Activated CD4-positive, CD25-positive, alpha-beta regulatory T cell treated with anti-CD3 and anti-CD28 coated beads, Interleukin-2, amount 50 U/mL, for 24 hours (primary cell): ENCODE measurements at regions not wholly inside any gene's neighbourhood (a gene's known extent, or its start where the extent isn't known, plus 50 kb on each side); places are given as distances from the start of the nearest gene placed in this dataset.

Source experiments
- ATAC-seq, 2 donors: fragments of 150-1000 bp; cut with Tn5 transposase; one replicate each; pipeline ENCODE4 v1.10.0; 2021; ENCODE audit warnings: mild to moderate bottlenecking in 1 of 2, moderate library complexity in 1 of 2

DNA sequence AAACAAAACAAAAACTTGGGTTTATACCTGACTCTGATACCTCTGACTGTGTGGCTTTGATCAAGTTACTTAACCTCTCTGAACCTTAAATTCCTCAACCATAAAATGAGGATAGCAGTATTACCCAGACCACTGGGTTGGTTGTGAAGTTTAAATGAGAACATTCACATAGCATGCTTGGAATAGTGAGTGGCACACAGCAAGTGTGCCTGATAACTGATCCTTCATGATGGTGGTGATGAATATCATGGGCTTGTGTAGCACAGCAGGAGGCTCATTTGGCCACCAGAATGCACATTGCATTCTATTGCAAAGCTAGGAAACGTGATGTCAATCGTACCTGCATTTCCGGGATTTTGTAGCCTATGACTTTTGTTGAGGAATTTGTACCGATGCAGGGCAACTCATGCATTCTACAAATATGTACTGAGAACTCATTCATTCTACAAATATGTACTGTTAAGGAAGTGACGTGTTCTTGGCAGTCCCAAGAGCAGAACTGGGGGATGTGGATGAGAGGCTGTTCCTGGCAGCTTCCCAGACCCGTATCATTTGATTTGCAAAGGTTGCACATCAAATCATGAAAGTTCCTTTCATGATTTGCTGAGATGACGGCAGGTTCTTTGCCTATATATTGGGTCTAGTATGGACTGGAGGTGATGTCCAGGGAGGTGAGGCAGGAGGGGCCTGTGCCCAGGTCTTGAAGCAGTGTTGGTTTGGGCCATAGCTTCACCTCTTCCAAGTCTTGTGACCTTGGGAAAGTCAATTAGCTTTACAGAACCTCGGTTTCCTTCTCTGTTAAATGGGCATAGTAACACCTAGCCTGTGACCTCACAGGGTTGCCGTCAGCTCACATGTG, 94.6 kb upstream of the SMNDC1 start:
- ATAC-seq, result no peak

DNA sequence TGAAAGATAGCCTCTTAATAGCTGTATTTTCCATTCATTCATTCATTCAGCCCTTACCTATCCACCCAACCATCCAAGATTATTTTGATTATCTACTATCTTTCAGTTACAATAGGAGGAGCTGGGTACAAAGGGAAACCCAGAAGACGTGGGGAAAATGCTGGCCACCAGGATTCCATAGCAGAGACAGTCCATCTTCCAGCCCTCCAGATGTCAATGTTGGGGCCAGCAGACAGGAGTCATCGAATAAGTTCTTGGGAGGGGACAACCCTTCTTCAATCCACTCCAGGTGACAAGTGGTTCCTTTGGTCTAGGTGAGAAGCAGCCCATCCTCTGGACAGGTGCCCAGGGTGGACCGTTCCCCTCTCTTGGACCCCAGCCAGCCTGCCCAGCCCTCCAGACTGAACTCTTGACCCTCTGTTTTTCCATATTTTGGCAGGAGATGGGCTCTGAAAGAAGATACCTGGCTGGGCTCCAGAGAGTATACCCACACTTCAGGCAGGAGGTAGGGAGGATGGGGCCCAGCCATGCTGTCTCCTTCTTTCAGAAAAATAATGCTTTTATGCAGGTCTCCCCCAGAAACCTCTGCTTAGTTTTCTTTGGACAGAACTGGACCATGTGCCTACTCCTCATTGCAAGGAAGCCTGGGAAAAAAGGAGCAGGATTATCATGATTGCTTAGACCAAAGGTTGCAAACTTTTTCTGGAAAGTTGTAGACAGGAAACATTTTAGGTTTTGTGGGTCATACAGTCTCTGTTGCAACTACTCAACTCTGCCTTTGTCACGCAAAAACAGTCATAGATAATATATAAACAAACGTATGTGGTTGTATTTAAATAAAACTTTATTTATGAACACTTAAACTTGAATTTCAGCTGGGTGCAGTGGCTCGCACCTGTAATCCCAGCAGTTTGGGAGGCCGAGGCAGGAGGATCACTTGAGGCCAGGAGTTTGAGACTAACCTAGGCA, 95.5 kb upstream of the SMNDC1 start:
- ATAC-seq, result no peak

DNA sequence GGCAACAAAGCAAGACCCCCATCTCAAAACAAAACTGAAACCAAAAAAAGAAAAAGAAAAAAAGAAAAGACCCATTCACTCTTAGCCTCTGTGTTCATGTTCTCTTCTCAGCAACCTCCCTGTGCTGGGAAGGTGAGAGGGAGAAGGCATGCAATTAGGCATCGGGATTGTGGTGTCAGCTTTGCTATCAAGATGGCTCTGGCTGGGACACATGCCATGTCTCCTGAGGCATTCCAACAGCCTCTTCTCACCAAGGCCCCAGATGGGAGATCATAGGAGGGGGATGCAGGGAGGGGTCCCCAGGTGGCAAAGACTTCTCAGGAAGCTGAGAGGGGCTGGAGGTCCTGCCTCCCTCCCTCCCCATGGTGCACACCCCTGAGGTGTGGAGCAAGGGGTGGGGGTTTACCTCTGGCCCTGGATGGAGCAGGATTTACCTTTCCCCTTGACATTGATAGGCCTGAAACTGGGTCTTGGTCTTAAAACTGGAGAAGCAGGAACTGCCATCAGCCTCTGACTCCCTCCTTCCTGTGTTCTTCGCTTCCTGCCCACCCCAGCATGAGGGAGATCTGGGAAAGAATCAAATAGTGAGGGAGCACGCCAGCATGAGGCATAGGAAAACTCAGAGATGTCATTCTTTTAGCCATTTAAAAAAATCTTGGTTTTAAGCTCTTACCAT, 96.2 kb upstream of the DUSP5 start:
- ATAC-seq, result no peak

DNA sequence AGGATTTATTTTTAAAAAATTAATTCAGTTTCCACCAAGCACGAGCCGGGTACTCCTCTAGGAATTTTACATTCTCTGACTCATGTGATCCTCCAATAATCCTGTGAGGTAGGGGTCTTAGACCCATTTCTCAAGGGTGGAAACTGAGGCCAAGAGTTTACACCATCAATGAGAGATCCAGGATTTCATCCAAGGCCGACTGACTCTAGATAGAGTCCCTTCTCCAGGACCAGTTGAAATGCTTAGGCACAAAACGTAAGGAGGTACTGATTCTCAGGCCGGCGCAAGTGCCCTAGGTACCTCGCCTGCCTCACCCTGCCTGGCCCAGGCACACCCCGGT, 95.7 kb upstream of the DUSP5 start:
- no peak for ATAC-seq

DNA sequence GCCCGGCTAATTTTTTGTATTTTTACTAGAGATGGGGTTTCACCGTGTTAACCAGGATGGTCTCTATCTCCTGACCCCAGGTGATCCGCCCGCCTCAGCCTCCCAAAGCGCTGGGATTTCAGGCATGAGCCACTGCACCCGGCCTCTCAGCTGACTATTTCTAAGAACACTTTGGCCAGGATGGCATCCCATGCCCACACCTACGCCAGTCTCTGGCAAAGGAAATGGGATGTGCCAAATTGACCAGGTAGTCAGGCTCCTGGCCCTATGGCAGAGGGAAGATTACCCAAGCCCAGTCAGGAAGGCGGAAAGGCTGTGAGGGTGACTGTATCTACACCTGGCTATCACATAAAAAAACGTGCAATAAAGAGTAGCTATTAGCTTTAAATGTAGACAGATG, 94.1 kb upstream of the DUSP5 start:
- ATAC-seq, result no peak

DNA sequence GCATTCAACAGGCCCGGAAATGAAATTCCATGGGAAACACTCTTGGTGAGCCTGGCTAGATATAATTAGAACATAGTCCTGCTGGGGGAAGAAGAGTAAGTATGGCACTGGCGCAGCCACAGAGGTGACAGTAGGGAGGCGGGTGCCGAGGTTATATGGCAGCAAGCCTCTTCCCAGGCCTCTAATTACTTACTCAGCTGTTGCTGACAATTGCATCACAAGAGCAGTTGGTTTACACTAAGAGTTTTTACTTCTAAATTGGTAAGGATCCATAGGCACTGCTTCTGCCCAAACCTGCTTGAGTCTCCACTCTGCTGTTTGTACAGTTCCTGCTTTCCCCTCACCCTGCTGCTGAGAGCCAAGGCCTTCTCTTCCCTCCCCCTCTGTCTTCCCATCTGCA, 93.3 kb upstream of the DUSP5 start:
- ATAC-seq, result no peak

DNA sequence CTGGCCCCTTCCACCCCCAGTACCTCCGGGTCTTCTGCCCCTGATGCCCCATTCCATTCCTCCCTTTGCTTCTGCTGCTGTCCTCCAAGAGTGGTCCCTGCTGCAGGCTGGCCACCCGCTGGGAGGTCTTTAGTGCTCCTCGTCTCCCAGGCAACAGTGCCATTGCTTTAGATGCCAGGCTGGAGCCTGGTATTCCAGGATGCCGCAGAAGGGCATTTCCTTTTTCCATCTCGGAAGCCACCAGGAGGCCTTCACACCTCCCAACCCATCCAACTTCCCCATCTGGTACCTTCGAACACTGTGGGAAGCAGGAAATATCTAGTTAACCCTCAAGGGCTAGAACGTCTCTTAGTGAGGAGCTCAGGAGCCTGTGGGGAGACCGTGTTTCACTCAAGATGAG, 92.9 kb upstream of the DUSP5 start:
- ATAC-seq, result no peak

DNA sequence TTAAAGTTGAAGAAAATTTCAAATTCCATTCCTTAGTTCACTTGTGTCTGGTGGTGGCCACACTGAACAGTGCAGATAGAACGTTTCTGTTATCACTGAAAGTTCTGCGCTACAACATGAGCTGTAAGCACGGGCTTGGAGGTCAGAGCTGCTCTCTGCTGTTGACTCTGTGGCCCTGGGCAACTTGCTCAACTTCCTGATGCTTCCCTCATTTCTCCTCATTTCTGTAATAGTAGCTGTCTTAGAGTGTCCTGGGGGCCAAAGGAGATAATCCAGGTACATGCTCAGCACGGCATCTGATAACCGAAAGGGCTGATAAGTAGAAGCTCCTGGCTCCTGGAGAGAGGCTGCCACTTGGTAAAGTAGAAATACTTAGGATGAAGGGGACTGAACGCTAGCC, 92.3 kb upstream of the DUSP5 start:
- no peak for ATAC-seq

DNA sequence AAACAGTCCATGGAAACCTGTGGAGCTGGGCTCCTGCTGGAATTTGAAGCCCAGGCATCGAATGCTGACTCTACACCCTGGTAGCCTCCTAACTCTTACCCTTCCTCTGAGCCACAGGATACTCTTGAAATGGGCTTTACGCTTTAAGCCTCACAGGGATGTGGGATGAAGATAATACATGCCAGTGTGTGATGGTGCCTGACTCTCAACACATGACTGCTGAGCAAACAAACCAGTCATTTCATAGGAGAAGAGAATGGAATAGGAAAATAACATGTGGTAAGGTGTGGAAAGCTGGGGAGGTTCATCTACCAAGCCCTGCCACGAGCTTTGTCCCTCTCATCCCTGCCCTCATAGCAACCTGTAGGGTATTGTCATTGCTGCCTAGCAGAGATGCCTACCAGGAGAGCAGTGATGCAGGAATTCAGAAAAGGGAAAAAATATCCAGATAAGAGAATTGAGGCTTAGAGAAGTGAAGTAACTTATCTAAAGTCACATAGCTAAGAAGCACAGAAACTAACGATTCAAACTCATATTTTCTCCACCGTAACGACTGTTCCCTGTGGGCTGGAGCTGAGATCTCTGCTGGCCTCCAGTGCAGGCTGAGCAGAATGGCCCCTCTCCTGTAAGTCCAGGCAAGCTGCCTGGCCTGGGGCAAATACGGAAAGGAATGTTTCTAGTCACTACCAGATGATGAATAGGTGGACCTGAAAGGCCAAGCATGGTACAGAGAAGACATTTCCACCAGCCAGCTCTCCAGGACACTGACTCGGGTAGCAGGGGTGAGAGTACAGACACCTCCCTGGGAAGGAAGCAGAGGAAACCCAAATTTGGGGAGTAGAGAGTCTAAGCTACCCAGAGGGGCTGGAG, 90.2 kb upstream of the DUSP5 start:
- ATAC-seq, result no peak

DNA sequence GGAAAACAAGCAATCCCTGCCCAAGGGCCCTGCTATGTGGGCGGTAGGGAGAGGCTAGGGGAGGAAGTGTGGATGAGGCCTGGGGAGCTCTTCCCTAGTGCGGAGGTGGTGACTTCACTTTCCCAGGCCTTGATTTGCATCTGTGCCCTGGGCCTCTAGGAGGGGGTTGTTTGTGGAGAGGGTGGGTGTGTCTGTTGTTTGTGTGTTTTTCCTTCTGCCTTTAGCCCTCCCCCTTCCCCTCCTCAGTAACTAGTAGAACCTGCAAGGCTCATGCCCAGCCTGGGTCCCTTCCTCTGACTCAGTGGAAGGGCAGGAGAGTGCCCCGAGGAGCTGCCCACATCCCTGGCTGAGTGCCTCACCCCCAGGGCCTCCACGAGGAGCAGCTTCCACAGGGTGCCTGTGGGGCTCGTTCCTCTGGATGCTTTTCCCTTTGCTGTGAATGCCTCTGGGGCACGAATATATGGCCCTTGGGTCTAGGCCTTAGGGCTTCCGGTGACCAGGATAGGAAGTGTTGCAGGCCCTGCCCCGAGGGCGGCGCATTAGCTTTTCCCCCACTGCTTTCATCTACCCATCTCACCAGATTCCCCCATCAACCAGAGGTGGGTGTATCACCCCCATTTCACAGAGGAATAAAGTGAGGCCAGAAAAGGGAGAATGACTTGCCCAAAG, 89.4 kb upstream of the DUSP5 start:
- ATAC-seq, result no peak

DNA sequence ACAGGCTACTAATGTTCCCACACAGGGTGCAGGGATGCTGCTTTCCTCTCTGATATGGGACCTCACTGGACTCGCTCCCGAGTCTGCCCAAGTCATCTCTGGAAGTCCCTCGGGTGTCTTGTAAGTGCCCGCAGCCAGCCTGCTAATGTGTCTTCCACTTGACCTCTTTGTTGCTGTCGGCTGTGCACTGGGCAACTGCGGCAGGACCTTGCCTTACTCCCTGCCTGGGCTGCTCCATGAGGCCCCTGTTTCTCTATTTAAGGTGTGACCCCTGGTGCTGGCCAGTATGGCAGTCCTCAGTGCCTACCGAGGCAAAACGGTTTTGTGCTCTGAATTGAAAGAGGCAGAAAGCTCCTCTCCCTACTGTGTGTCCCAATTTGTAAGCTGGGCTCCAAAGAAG, 88.8 kb upstream of the DUSP5 start:
- no peak for ATAC-seq

DNA sequence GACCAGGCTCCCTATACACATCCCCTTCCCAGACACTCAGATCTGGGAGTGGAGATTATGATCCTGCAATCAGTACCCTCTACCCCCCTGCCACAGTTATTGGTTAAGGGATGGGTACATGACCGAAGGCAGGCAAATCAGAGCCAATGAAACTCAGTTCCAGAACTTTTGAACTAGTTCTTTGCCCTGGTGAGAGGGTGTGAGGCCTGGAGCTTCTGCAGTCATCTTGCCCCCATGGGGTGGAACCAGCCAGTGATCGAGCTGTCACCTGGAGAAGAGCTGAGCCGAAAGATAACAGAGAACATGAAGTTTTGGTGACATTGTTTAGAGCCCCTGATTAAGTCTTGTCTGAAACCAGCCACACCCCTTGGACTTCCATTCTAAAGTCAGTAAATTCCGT, 88.2 kb upstream of the DUSP5 start:
- ATAC-seq, result no peak

DNA sequence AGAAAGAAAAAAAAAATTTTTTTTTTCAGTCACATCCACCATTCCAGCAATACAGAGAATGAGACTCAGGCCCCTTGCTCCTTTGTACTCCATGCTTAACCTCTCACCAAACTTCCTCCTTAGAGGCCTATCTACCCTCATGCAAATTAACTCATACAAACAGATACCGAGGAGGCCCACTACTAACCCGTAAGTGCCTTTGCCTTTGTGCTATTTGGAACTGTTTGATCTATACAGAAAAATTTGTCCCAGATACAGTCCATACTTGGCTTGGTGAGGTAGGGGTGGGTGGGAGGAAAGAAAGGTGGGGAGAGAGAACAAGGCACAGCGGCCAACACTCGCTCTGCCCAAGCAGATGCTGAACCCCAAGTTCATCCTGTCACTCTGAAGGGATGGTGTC, 87.8 kb upstream of the DUSP5 start:
- no peak for ATAC-seq

DNA sequence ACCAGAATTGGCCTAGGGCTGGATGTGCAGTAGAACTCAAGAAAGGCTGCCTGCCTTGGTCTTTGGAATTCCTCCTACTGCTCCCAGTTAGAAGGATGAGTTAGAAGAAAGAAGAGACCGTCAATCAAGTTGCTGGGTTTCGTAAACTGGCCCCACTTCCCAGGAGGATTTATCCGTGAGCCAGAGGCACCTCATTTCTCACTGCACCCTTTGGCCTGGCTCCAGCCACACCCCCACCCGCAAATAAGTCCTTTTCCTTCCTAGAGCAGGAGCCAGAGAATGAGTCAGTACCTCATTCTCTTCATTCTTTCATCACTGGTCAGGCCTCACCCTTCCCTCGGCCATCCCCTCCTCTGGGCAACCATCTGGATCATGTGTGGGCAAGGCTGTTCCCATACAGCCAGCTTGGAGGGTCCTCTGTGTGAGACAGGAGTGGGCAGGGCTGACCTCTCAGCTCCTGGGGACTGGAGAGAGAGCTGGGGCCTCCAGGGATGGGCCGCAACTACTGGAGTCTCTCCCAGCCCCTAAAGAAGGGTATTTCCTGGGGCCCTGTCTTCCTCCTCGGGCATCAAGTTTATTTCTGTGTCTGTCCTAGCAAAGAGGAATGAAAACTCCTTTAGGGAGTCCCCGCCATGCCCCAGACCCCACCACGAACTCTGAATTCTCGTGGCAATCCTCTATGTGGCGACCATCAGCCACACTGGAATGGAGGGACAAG, 87.2 kb upstream of the DUSP5 start:
- ATAC-seq, result no peak

DNA sequence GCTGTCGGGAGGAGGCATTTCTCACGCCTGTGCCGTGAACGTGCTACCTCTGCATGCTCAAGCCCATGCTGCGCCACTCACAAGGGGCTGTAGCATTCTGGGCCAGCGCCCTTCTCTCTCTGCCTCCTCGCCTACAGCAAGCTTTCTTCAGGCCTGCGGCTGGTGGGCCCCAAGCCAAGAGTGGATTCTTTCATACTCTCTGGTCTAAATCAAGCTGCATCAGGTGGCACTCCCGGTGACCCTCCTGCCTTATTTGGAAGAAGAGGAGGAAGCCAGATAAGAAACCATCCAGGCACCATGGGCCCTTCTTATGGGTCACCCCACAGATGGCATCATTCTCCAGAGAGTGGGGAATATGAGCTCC, 86.7 kb upstream of the DUSP5 start:
- ATAC-seq, result no peak

DNA sequence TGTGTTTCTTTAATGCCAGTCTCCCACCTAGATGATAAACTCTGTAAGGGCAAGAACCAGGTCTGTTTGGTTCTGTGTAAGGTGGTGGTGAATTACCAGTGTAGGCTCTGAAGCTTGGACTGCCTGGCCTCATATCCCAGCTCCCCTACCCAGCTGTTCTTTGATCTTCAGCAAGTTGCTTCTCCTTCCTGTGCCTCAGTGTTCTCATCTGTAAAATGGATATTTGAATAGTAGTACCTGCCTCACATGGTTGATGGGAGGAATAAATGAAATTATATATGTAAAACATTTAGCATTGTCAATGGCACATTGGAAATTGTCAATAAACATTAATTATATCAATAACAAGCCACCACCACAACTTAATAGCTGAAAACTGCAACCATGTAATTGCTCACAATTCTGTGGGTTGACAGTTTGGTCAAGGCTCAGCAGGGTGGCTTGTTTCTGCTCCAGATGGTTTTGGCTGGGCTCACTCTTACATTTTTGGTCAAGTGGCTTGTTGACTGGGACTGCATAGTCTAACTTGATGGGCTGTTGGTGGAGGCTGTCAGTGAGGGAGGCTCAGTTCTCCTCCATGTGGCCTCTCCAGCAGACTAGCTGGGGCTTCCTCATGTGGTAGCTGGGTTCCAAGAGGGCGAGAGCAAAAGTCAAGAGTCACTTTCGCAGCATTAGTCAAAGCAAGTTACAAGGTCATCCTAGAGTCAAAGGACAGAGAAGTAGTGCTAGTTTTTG, 84.5 kb upstream of the DUSP5 start:
- no peak for ATAC-seq

DNA sequence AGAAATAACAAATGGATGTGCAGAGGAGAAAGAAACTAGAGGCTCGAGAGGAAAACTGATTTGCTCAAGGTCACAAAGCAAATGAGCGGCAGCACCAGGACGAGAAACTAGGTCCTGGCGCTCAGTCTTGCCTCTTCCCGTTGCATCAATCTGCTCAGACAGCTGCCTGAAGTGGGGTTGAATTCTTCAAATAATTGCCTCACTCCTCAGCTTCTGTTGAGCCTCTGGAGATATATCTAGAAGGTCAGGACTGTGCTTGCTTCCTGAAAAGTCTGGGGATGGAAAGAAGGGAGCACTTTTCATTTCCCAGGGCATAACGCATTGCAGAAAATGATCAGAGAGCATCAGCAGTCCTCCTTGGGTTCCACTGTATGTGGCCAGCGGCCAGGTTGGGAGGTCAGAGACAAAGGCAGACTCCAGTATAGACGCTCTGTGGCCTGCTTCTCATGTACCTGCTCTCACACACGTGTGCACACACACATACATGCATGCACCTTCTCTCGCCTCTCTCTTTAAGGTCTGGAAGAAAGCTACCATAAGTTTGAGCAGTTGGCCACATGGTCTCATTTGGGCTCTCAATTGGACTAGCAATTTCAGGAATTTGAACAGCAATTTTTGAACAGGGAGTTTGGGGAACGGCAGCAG, 83.7 kb upstream of the DUSP5 start:
- ATAC-seq, result peak; percentile 3

DNA sequence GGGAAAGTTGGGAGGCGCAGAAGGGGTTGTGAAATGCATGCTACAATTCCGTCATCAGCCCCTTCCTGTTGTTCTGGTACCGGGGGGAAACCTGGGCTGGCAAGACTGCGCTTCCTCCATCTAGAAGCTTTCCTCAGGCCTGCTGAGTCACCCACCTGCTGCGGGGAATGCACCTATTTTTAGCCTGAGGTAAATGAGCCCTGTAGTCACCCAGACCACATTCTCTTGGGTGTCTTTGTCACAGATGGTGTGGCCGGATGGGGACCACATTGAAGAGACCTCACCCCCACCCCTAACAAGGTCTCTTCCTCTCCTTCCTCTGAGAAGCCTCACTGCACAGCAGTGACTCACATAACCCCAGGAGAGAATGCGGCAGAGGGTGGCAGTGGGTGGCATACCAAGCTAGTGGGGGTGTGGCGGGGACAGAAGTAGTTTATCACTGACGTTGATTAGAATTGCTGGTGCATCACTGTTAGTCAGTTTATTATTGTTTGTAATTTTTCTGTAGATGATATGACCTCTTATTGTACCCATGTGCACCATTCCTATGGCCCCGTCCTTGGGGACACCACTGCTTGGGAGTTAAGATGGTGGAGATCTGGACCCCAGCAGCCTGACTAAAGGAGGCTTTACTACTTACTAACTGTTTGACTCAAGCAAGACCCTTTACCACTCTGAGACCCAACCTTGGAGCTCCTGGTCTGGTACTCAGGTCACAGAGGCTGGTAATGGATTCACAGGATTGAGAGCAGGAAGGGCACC, 83.0 kb upstream of the DUSP5 start:
- ATAC-seq, result peak; percentile 97

DNA sequence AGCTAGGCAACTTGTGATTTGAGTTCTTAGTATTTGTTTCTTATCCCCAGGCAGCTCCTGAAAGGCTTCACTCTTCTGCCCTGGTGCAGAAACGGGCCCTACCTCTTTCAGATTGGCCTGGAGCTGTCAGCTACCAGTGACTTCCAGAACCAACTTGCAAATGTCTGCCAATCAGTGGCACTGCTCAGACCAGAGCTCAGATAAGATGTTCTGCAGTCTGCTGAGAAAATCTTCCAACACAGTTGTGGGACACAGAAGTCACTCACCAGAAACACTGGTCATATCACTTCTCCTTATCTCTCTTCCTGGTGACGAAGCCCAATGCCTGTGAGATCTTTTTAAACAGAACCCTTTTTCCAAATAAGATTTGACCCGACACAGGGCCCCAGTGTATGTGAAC, 81.9 kb upstream of the DUSP5 start:
- ATAC-seq, result no peak
